Heart left ventricle (tissue), 16 donors: ENCODE measurements at regions not wholly inside any gene's neighbourhood (a gene's known extent, or its start where the extent isn't known, plus 50 kb on each side); places are given as distances from the start of the nearest gene placed in this dataset.

Experiments
- ATAC-seq, 4 donors: fragments of 200-7000 bp; cut with Tn5 transposase; one replicate each; pipeline ENCODE4 v1.9.1; 2020 to 2022; ENCODE audit warnings: moderate library complexity in 4 of 4, mild to moderate bottlenecking in 3 of 4, moderate number of reproducible peaks in 1 of 4
- DNase-seq, 5 donors: peaks; one replicate each; pipeline ENCODE4 v3.0.0-alpha.2; 2020
- H3K27ac ChIP-seq, 12 donors: fragments of 200-600 bp; sonication (generic) in 4 of 12; one replicate each; pipeline versions ENCODE4 v1.5.0 to v1.8.0; 2016 to 2022; ENCODE audit warnings: mild to moderate bottlenecking in 2 of 12
- H3K27me3 ChIP-seq, 9 donors: fragments of 200-600 bp; sonication (generic) in 2 of 9; one replicate each; pipeline versions ENCODE4 v1.5.1 to v1.8.0; 2016 to 2022; ENCODE audit warnings: mild to moderate bottlenecking in 3 of 9
- H3K36me3 ChIP-seq, 9 donors: fragments of 200-600 bp; sonication (generic) in 2 of 9; one replicate each; pipeline versions ENCODE4 v1.5.0 to v1.8.0; 2018 to 2022; ENCODE audit warnings: mild to moderate bottlenecking in 2 of 9
- H3K4me1 ChIP-seq, 12 donors: fragments of 200-600 bp; sonication (generic) in 4 of 12; one replicate each; pipeline versions ENCODE4 v1.5.0 to v1.8.0; 2016 to 2022; ENCODE audit warnings: mild to moderate bottlenecking in 3 of 12
- H3K4me3 ChIP-seq, 12 donors: fragments of 200-600 bp; sonication (generic) in 4 of 12; one replicate each; pipeline versions ENCODE4 v1.5.0 to v1.8.0; 2017 to 2022; ENCODE audit warnings: mild to moderate bottlenecking in 9 of 12, moderate library complexity in 4 of 12
- H3K9me3 ChIP-seq, 12 donors: fragments of 200-600 bp; sonication (generic) in 4 of 12; one replicate each; pipeline versions ENCODE4 v1.5.0 to v1.8.0; 2016 to 2022; ENCODE audit warnings: mild to moderate bottlenecking in 1 of 12
- POLR2A ChIP-seq, 2 donors: fragments of 450-650 bp; IDR thresholded peaks; one replicate each; pipeline ENCODE4 v1.6.1; 2017; ENCODE audit warnings: antibody characterized with exemption in 2 of 2, mild to moderate bottlenecking in 2 of 2, moderate library complexity in 2 of 2
- WGBS, 4 donors: extraction: QIAGEN DNeasy Blood & Tissue Kit in 2 of 4; methylation state at CpG; one replicate each; pipeline versions ENCODE4 v1.1.5 to v1.1.7; 2013 to 2018; 5-methylcytosine and 5-hydroxymethylcytosine counted together
- intact Hi-C, 10 donors: fragments of 100-400 bp; cut with DNase I; formaldehyde crosslinking; loops; one replicate each; pipeline versions ENCODE4 v1.11.1 to v1.14.2; 2022
- TF ChIP-seq, protein P1 (sequence below), 12 donors: fragments of 200-600 bp; sonication (generic) in 4 of 12; IDR thresholded peaks; one replicate each; pipeline versions ENCODE4 v1.5.0 to v1.8.0; 2018 to 2022; ENCODE audit warnings: antibody characterized with exemption in 12 of 12, mild to moderate bottlenecking in 5 of 12
- donor health status: ischemic (EF 13 %, LVEDD 7.1; RV severe dilation, severe dysfunction).
- donor health status: healthy with polysubstance abuse.
- donor health status: DM: no; HTN: yes; CAD: no.
- donor health status: DM: no; HTN: no; CAD: no.
- donor health status: ischemic (EF 25% LVEDD 6.9; RV normal size, moderate dysfunction).
- donor health status: ischemic (EF 25% LVEDD 5.7; RV mildly dilated, moderate dysfunction).
- donor health status: healthy.
- donor health status: DM: yes; HTN: yes; CAD: no.
- donor health status: ischemic (EF 35%, LVEDD 5.7; RV mildly dilated, moderate dysfunction).
- donor health status: nonischemic (EF 11% LVEDD 7.7; RV severe dilation, severe dysfunction).
- donor health status: DM: yes; HTN: yes; CAD: no.
- donor health status: PGD.
- donor health status: ischemic (EF 29% LVEDD 5.4; RV normal size, mild dysfunction).
- donor health status: nonischemic (EF 23%, LVEDD 6.1; RV moderate dilation, normal function).

DNA sequence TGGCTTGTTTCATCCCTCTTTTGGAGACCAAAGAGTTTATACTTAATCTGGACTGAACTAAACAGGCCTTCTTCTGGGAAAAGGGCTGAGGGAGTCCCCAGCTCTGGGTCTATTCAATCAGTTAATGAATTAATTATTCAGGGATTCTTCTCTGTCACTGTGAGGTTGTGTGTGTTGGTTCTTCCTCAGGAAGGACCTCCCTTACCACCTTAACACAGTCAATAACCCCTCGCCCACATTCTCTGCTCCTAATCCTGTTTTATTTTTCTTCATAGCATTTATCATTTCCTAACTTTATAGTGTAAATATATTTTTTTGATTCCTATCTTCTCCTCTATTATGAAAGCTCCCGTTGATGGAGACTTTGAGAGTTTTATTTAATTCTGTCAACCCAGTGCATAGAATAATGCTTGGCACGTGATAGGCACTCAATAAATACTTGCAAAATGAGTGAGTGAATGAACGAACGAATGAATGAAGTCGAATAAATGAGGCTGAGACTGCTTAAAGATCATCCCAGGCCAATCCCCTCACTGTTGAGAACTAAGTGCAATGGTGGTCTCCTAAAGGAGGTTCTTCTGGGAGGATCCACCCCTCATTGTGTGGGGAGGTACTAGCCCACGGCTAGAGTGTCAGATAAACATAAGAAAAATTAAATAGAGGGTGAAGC is 179.6 kb upstream of the JARID2 start:
- ATAC-seq = no peak
- H3K4me1 ChIP-seq = peaks cover 0 to 54% (median 5%) of the 10 kb centered on the region in 12 donors
- H3K27ac ChIP-seq = peak overlapping the region in 9 of 12 donors; percentile 1 to 93 (median 58)
- no peak overlapping the region for H3K4me3 ChIP-seq
- no peaks in the 10 kb centered on the region for H3K27me3 ChIP-seq
- 74 to 85% (median 82%) methylated on average over 7 of the region's 7 CpGs for WGBS, 4 donors
- no peaks in the 10 kb centered on the region for H3K36me3 ChIP-seq
- no peaks in the 10 kb centered on the region for H3K9me3 ChIP-seq
- TF ChIP-seq, protein P1, sequence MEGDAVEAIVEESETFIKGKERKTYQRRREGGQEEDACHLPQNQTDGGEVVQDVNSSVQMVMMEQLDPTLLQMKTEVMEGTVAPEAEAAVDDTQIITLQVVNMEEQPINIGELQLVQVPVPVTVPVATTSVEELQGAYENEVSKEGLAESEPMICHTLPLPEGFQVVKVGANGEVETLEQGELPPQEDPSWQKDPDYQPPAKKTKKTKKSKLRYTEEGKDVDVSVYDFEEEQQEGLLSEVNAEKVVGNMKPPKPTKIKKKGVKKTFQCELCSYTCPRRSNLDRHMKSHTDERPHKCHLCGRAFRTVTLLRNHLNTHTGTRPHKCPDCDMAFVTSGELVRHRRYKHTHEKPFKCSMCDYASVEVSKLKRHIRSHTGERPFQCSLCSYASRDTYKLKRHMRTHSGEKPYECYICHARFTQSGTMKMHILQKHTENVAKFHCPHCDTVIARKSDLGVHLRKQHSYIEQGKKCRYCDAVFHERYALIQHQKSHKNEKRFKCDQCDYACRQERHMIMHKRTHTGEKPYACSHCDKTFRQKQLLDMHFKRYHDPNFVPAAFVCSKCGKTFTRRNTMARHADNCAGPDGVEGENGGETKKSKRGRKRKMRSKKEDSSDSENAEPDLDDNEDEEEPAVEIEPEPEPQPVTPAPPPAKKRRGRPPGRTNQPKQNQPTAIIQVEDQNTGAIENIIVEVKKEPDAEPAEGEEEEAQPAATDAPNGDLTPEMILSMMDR (IDR thresholded peaks at IDR 0.05) = no peak
- TF ChIP-seq POLR2A (IDR thresholded peaks at IDR 0.05) = no peak
- no peak for DNase-seq
- intact Hi-C loops = no loop called here

DNA sequence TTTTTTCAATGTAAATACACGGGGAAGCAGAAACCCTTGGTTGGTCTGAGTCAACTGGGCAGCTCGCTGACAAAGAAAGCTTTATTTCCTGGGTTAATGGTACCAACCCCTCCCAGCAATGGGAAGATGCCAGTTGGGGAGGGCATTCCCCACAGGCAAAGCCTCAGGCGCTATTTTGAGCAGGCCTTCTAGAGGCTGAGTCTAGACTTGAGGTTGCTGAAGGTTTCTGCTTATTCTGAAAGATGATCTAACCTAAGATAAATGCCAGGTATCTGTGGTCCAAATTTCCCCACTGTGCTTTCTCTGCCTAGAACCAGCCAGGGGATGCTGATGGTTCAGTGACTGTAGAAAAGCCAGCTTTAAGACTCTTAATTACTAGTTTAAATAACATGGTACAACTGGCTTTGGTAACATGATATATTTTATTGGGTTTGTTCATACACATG is 172.5 kb upstream of the JARID2 start:
- TF ChIP-seq, protein P1 (IDR thresholded peaks at IDR 0.05) = no peak
- no peak for TF ChIP-seq POLR2A (IDR thresholded peaks at IDR 0.05)
- H3K4me1 ChIP-seq = no peaks in the 10 kb centered on the region
- intact Hi-C loops = no loop called here
- no peaks in the 10 kb centered on the region for H3K9me3 ChIP-seq
- ATAC-seq (no peak), DNase-seq (no peak)
- 82 to 97% (median 93%) methylated on average over 3 of the region's 3 CpGs for WGBS, 4 donors
- H3K36me3 ChIP-seq = no peaks in the 10 kb centered on the region
- no peak overlapping the region for H3K4me3 ChIP-seq
- no peaks in the 10 kb centered on the region for H3K27me3 ChIP-seq
- H3K27ac ChIP-seq = no peak overlapping the region

DNA sequence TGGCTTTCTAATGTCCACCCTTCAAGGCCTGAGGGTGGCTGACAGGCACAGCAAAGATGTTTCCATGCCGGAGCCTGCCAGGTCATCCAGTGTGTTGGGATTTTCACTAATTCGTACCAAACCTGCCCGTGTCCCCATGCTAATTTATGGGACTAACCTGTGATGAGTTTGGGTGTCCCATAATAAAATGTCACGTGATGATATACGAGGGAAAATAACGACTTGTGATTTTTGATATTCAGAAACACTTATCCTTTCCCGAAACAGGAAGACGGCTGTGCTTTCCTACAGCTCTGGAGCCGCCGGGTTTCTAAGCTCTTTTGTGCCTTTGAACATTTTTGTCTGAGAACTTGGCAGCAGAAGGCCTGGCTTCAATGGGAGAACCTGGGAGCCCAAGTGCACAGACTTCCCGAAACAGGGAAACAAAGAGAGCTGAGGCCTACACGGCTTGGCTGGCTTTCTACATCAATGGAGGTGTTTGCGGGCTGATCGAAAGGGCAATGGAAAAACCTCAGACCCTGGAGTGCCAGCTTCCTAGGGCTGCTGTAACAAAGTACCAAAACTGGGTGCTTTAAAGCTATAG is 171.9 kb upstream of the JARID2 start:
- DNase-seq = no peak
- no peaks in the 10 kb centered on the region for H3K4me1 ChIP-seq
- no peaks in the 10 kb centered on the region for H3K9me3 ChIP-seq
- TF ChIP-seq, protein P1 (IDR thresholded peaks at IDR 0.05) = no peak
- no peak for TF ChIP-seq POLR2A (IDR thresholded peaks at IDR 0.05)
- no peak overlapping the region for H3K4me3 ChIP-seq
- H3K36me3 ChIP-seq = no peaks in the 10 kb centered on the region
- no peak overlapping the region for H3K27ac ChIP-seq
- H3K27me3 ChIP-seq = no peaks in the 10 kb centered on the region
- ATAC-seq = no peak
- 95 to 97% (median 96%) methylated on average over 14 of the region's 14 CpGs for WGBS, 4 donors
- intact Hi-C loops = no loop called here

DNA sequence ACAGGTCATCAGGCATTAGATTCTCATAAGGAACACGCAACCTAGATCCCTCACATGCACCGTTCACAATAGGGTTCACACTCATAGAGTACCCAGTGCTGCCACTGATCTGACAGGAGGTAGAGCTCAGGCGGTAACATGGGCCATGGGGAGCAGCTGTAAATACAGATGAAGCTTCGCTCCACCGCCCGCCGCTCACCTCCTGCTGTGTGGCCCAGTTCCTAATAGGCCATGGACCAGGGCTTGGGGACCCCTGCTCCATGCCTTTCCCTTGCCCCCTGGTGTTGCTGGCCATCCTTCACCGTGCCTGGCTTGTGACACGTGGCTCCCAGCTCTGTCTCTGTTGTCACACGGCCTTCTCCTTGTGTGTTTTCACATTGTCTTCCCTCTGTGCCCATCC is 171.1 kb upstream of the JARID2 start:
- 97 to 99% (median 98%) methylated on average over 10 of the region's 10 CpGs for WGBS, 4 donors
- no peak for TF ChIP-seq POLR2A (IDR thresholded peaks at IDR 0.05)
- TF ChIP-seq, protein P1 (IDR thresholded peaks at IDR 0.05) = no peak

More for the DNA sequence above, 171.1 kb upstream of the JARID2 start:
- no peak for DNase-seq
- intact Hi-C loops = no loop called here
- H3K27me3 ChIP-seq = no peaks in the 10 kb centered on the region
- H3K27ac ChIP-seq = no peak overlapping the region
- peaks cover 0 to 4% (median 0%) of the 10 kb centered on the region in 12 donors for H3K4me1 ChIP-seq
- H3K9me3 ChIP-seq = no peaks in the 10 kb centered on the region
- ATAC-seq = no peak
- H3K4me3 ChIP-seq = no peak overlapping the region
- no peaks in the 10 kb centered on the region for H3K36me3 ChIP-seq
